ENCODE measurements at regions not wholly inside any gene's neighbourhood (a gene's known extent, or its start where the extent isn't known, plus 50 kb on each side); places are given as distances from the start of the nearest gene placed in this dataset.

- TF ChIP-seq CTCF (IDR thresholded peaks at IDR 0.05) = no peak
- TF ChIP-seq ZFX (IDR thresholded peaks at IDR 0.05; ENCODE audit: borderline replicate concordance) = no peak
These were observed 569.9 kb upstream of the LINC00305 start for GRCh38 chr18:64718808-64719207.

Data from 22Rv1 (cell line).